Tongue (tissue), 1 donor: ENCODE measurements at regions not wholly inside any gene's neighbourhood (a gene's known extent, or its start where the extent isn't known, plus 50 kb on each side); places are given as distances from the start of the nearest gene placed in this dataset.
A peak's percentile ranks its signal among the peaks of the same experiment; 100 is the strongest.

Experiments
- DNase-seq: peaks from one replicate; pipeline ENCODE4 v3.0.0-alpha.2; 2015

- no peak for DNase-seq
Observed at GRCh38 chrX:97666890-97667289, 783.2 kb downstream of the RPA4 start.

DNA sequence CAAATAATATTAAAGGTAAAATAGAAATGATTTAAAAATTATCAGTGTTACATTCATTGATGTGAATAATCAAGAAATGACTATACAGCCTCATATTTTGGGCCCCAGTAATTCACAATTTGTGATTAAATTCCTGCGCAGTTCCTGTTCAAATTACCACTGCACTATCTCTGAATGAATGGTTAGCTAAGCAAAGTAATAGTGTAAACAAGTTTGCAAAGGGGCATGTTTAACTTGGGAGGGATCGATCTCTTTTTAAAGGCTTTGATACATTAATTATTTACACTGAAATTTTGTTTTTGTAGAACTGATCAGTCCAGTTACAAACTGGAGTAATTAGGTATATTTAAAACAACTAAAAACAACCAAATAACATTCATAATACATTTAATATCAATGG, 784.4 kb downstream of the RPA4 start:
- no peak for DNase-seq

GRCh38 chrX:97672138-97672537, 788.4 kb downstream of the RPA4 start:
- no peak for DNase-seq

- DNase-seq = no peak
Observed at GRCh38 chrX:97672608-97673007, 788.9 kb downstream of the RPA4 start.

- no peak for DNase-seq
Observed at GRCh38 chrX:97673135-97673534, 789.4 kb downstream of the RPA4 start.

- DNase-seq = no peak
Observed at GRCh38 chrX:97682991-97683840, 799.5 kb downstream of the RPA4 start.

DNA sequence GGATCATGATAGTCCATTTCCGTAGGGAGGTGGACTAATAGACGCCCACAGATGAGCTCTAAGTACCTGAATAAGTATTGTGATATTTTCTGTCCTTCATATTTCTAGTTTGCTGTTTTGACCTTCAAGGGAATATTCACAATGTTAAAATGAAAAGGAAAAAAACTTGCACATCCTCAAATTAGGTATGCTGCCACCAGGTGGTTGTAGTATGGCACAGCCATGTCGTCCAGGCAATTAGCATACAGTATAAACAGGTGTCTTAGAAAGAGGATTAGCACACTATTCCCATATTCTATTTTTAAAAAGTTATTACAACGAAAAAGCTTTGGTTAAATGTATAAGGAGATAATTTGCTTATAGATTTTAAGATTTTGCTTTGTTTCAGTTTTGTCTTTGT, 802.0 kb downstream of the RPA4 start:
- DNase-seq = peak; percentile 3

GRCh38 chrX:97691901-97692455, 808.3 kb downstream of the RPA4 start:
- DNase-seq = no peak

DNA sequence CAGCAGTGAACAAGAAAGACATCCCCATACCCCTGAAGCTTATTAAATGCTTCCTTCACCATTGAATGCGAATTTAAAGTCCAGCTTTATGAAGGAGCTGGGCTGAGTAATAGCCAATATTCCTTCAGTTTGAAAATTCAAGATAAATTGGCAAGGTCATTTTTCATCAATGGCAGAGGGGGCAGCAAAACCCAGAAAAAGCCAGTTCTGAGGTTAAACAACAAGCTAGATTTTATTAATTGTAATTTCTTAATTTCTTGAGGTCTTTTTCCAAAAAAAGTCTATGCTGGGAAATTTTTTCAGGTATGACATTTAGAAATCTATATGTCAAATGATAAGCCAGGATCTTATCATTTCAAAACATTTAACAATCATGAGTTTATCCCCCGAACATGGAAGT, 808.9 kb downstream of the RPA4 start:
- DNase-seq = no peak

- DNase-seq = no peak
Observed at GRCh38 chrX:97700547-97700946, 816.8 kb downstream of the RPA4 start.

DNA sequence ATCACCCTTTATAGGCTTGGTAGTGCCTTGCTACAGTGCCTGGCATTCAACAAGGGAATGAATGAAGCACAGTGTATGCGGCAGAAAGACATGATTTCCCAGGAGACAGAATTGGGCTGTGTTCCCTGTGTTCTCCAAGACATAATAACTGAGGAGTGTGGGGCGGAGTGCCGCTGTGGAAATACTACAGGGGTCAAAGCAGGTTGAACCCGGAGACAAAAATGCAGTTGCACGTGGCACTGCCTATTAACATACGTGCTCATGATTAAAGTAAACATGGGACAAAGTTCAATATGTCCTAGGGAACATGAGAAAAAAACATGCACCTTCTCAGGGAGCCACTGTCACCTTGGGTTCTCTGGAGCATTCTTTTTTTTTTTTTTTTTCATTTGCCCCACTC, 820.8 kb downstream of the RPA4 start:
- DNase-seq = no peak

DNA sequence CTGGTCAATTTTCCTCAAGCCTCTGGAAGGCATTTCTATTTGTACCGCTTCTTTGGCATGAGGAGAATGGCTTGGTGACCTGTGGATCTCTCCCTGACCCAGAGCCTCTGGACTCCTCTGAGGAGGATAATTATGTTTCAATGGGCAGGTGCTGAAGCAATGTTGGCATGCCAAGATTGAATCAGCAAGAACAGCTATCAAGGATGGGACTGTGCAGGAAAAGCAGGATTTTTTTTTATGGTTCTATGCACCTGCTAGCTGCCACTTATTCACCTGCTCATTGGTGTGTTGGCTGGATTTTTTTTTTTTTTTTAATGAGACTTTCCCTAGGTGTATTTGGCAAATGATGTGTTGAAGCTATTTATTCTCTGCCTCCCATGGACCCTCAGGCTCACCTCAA, 821.2 kb downstream of the RPA4 start:
- no peak for DNase-seq

DNA sequence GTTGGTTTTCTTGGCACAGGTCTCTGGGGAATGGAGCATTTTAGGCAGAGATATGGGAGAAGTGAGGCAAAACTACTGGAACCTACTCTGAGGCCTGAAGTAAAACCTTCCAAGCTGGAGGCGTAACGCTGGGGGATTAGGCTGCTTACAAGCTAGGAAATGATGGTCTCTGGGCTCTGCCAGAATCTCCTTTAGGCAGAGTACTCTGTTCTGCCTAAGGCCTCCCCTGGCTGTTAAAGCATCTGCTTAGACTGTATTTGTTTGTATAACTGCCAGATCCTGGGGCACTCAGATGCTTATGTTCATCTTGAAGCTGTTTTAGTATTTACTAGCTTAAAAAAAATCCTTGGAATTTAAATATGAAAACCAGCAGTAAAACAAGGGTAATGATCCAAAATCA, 822.2 kb downstream of the RPA4 start:
- no peak for DNase-seq

GRCh38 chrX:97714072-97714471, 830.4 kb downstream of the RPA4 start:
- DNase-seq = no peak

DNA sequence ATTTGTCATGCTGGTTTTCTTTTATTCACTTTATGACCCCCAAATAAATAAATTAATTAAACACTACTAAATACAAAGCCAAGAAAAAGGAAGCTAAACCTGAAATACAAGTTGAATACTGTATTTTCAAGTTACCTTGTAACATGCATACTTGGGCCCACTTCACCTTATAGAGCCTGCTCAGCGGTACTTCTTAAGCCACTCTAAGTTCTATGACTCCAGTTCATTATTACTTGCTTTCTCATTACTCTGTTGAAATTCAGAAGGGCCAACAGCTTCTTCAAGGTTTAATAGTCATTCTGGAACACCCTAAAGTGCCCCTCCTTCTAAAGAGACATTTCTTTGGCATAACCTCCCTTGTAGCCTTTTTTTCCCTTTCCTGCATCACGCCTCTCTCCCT, 844.5 kb downstream of the RPA4 start:
- no peak for DNase-seq

GRCh38 chrX:97740044-97740443, 856.3 kb downstream of the RPA4 start:
- DNase-seq = no peak

DNA sequence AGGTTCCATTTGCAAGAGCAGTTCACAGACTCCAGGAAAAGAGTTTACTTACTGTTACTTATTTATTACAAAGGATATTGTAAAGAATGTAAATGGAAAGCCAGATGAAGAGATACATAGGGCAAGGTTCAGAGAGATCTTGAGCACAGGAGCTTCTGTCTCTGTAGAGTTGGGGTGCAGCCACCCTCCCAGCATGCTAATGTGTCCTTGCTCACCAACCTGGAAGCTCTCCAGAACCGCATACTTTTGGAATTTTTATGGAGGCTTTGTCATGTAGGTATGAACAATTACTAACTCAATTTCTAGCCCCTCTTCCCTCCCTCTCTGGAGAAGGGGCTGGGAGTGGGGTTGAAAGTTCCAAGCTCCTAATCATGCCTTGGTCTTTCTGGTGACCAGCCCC, 857.2 kb downstream of the RPA4 start:
- DNase-seq = no peak

DNA sequence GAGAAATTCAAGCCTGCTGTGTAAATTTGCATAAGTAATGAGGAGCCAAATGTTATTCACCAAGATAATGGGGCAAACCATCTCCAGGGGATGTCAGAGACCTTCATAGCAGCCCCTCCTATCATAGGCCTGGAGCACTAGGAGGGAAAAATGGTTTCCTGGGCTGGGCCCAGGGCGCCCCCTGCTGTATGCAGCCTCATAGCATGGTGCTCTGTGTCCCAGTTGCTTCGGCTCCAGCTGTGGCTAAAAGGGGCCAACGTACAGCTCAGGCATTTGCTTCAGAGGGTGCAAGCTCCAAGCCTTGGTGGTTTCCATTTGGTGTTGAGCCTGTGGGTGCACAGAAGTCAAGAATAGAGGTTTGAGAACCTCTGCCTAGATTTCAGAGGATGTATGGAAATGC, 859.3 kb downstream of the RPA4 start:
- DNase-seq = no peak

- DNase-seq = no peak
Observed at GRCh38 chrX:97747346-97747745, 863.6 kb downstream of the RPA4 start.

DNA sequence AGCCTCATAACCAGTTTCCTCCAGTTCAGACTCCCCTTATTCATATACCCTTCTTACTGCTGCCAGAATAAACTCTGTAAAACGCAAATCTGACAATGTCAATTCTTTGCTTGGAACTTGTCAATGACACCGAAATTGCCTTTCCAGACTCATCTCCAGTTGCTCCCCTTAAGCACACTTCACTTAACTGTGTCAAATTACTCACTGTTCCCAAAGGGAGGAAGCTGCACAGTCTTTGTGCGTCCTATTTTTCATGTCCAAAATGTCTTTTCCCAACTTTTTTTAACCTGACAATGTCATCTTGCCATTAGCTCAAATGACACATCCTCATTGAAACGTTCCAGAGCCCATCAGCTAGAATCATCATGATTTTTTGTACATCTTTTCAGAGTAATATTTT, 867.3 kb downstream of the RPA4 start:
- DNase-seq = no peak

DNA sequence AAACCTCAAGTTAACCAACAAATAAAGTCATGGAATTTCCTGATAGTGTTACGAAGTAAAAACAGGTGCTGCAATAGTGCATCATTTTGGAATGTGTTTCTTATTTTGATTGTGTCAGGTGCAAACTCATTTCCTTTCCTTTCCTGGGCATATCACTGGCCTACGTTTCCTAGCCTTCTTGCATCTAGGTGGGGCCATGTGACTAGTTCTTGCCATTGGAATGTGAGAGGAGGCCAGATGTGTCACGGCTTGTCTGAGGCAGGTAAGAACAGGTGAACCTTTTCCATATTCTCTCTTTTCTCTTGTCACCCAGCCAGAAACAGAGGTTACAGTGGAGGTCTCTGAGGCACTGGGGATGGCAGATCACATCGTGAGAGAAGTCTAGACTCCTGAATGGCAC, 868.0 kb downstream of the RPA4 start:
- DNase-seq = no peak

GRCh38 chrX:97756879-97757278, 873.2 kb downstream of the RPA4 start:
- no peak for DNase-seq

DNA sequence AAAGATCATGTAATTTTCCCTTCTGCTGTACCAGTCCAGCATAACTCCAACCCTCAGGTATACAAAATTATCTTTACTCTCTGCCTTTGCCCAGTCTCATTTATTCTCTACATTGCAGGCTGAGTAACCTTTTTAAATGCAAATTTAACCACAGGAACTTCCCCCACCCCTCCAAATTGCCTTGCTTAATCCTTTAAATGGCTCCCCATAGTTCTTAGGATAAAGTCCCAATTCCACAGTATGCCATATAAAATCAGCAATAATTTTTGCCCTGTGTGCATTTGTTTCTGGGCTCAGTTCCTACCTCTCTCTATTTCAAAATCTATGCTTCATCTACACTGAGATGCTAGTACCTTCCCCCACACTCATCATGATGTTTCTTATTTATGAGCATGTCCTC, 879.7 kb downstream of the RPA4 start:
- DNase-seq = no peak

GRCh38 chrX:97763981-97764380, 880.3 kb downstream of the RPA4 start:
- no peak for DNase-seq
